ENCODE measurements at regions not wholly inside any gene's neighbourhood (a gene's known extent, or its start where the extent isn't known, plus 50 kb on each side); places are given as distances from the start of the nearest gene placed in this dataset.
"Not testable (repeated sequence)": the region's sequence is repeated elsewhere in the genome, so short reads cannot be mapped to it uniquely, and the experiment has no call there.

- no peak for DNase-seq
Observed at GRCh38 chr4:162938738-162939485, 227.8 kb downstream of the NAF1 start.

GRCh38 chr4:162935214-162935613 lies 231.5 kb downstream of the NAF1 start:
- DNase-seq = no peak

GRCh38 chr4:162931286-162931685 lies 235.4 kb downstream of the NAF1 start:
- no peak for DNase-seq

- DNase-seq = no peak
Observed at GRCh38 chr4:162921178-162921785, 245.4 kb downstream of the NAF1 start.

GRCh38 chr4:162920649-162921048 lies 246.0 kb downstream of the NAF1 start:
- no peak for DNase-seq

- DNase-seq = no peak
Observed at GRCh38 chr4:162912482-162912881, 254.2 kb downstream of the NAF1 start.

- DNase-seq = no peak
Observed at GRCh38 chr4:162911349-162911748, 255.3 kb downstream of the NAF1 start.

GRCh38 chr4:162909952-162910351 lies 256.7 kb downstream of the NAF1 start:
- no peak for DNase-seq

- DNase-seq = no peak
Observed at GRCh38 chr4:162894387-162894786, 272.3 kb downstream of the NAF1 start.

- no peak for DNase-seq
Observed at GRCh38 chr4:162891788-162892707, 274.6 kb downstream of the NAF1 start.

- no peak for DNase-seq
Observed at GRCh38 chr4:162878096-162878495, 288.6 kb downstream of the NAF1 start.

GRCh38 chr4:162874748-162875147 lies 291.9 kb downstream of the NAF1 start:
- DNase-seq = no peak

GRCh38 chr4:162871990-162872389 lies 294.7 kb downstream of the NAF1 start:
- DNase-seq = no peak

- no peak for DNase-seq
Observed at GRCh38 chr4:162869157-162869556, 297.5 kb downstream of the NAF1 start.

- DNase-seq = no peak
Observed at GRCh38 chr4:162866565-162866964, 300.1 kb downstream of the NAF1 start.

- no peak for DNase-seq
Observed at GRCh38 chr4:162865102-162865501, 301.6 kb downstream of the NAF1 start.

- no peak for DNase-seq
Observed at GRCh38 chr4:162853788-162854187, 312.9 kb downstream of the NAF1 start.

GRCh38 chr4:162852642-162853041 lies 314.0 kb downstream of the NAF1 start:
- no peak for DNase-seq

- not testable (repeated sequence) for DNase-seq
Observed at GRCh38 chr4:162851241-162851758, 315.4 kb downstream of the NAF1 start.

GRCh38 chr4:162849937-162850336 lies 316.8 kb downstream of the NAF1 start:
- DNase-seq = no peak

- DNase-seq = no peak
Observed at GRCh38 chr4:162847945-162848549, 318.6 kb downstream of the NAF1 start.

- DNase-seq = no peak
Observed at GRCh38 chr4:162841753-162842152, 324.9 kb downstream of the NAF1 start.

- no peak for DNase-seq
Observed at GRCh38 chr4:162839814-162840213, 326.9 kb downstream of the NAF1 start.

All from NCI-H2081 treated with DMSO at 0.1 percent for 48 hours (cell line).